Uterus (tissue), 3 donors: ENCODE measurements at regions not wholly inside any gene's neighbourhood (a gene's known extent, or its start where the extent isn't known, plus 50 kb on each side); places are given as distances from the start of the nearest gene placed in this dataset.

Source experiments
- DNase-seq, 2 donors: peaks; one replicate each; pipeline ENCODE4 v3.0.0-alpha.2; 2019 to 2020
- H3K27ac ChIP-seq, 2 donors: fragments of 200-600 bp; sonication (generic); 1 replicate in 1 of 2; 2 replicates in 1 of 2; pipeline ENCODE4 v1.5.1; 2016 to 2018
- H3K27me3 ChIP-seq, 2 donors: fragments of 200-600 bp; sonication (generic); one replicate each; pipeline ENCODE4 v1.5.1; 2018 to 2019; ENCODE audit warnings: control low read depth in 1 of 2
- H3K36me3 ChIP-seq, 2 donors: fragments of 200-600 bp; sonication (generic); one replicate each; pipeline ENCODE4 v1.5.1; 2019; ENCODE audit warnings: control low read depth in 1 of 2
- H3K4me1 ChIP-seq, 2 donors: fragments of 200-600 bp; sonication (generic); one replicate each; pipeline ENCODE4 v1.5.1; 2018 to 2019; ENCODE audit warnings: control low read depth in 1 of 2
- H3K4me3 ChIP-seq, 2 donors: fragments of 200-600 bp; sonication (generic); 1 replicate in 1 of 2; 2 replicates in 1 of 2; pipeline ENCODE4 v1.5.1; 2018 to 2019; ENCODE audit warnings: mild to moderate bottlenecking in 1 of 2
- H3K9me3 ChIP-seq, 2 donors: fragments of 200-600 bp; sonication (generic); one replicate each; pipeline ENCODE4 v1.5.1; 2019; ENCODE audit warnings: control low read depth in 1 of 2
- CTCF ChIP-seq, 4 experiments: fragments of 200-600 bp in 2 of 4; fragments of 450-650 bp in 2 of 4; sonication (generic) in 2 of 4; IDR thresholded peaks; one replicate each; pipeline ENCODE4 v1.5.1; 2016 to 2019; ENCODE audit warnings: antibody characterized with exemption in 4 of 4, mild to moderate bottlenecking in 2 of 4, moderate library complexity in 1 of 4
- POLR2A ChIP-seq, 2 donors: fragments of 450-650 bp; IDR thresholded peaks; one replicate each; pipeline ENCODE4 v1.6.1; 2016; ENCODE audit warnings: antibody characterized with exemption in 2 of 2, mild to moderate bottlenecking in 1 of 2, moderate library complexity in 1 of 2
- intact Hi-C: fragments of 100-400 bp; cut with DNase I; formaldehyde crosslinking; loops from one replicate; pipeline ENCODE4 v1.15.1; 2023; ENCODE audit warnings: low total_unique reads
- donor health status: DM: yes; HTN: yes; CAD: no.

DNA sequence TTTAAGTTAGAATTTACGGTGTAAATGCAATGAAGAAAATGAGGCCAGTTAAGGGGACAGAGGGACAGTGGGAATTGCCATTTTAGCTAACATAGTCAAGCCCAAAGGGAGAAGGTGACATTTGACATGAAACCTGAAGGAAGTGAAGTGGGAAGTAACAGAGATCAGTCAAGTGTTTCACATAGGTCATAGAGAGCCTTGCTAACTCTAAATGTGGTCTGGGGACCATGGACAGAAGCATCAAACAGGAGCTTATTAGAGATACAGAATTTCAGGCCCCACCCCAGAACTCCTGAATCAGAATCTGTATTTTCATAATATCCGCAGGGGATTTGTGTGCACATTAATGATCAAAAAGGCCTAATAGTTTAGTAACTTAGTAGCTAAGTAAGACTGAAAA is 393.7 kb downstream of the FRK start:
- TF ChIP-seq POLR2A (IDR thresholded peaks at IDR 0.05) = no peak
- no peak for TF ChIP-seq CTCF (IDR thresholded peaks at IDR 0.05)
- no peaks in the 10 kb centered on the region for H3K4me1 ChIP-seq
- intact Hi-C loops = no loop called here
- H3K27ac ChIP-seq = no peak overlapping the region
- DNase-seq = no peak
- no peaks in the 10 kb centered on the region for H3K27me3 ChIP-seq
- H3K36me3 ChIP-seq = no peaks in the 10 kb centered on the region
- H3K4me3 ChIP-seq = no peak overlapping the region
- no peaks in the 10 kb centered on the region for H3K9me3 ChIP-seq

- no peaks in the 10 kb centered on the region for H3K27me3 ChIP-seq
- no peaks in the 10 kb centered on the region for H3K9me3 ChIP-seq
- intact Hi-C loops = no loop called here
- no peaks in the 10 kb centered on the region for H3K36me3 ChIP-seq
- no peak overlapping the region for H3K27ac ChIP-seq
- no peak for DNase-seq
- no peaks in the 10 kb centered on the region for H3K4me1 ChIP-seq
- no peak overlapping the region for H3K4me3 ChIP-seq
- TF ChIP-seq POLR2A (IDR thresholded peaks at IDR 0.05) (no peak), CTCF (IDR thresholded peaks at IDR 0.05) (no peak)
These were observed 395.4 kb downstream of the FRK start for GRCh38 chr6:115665310-115665709.

DNA sequence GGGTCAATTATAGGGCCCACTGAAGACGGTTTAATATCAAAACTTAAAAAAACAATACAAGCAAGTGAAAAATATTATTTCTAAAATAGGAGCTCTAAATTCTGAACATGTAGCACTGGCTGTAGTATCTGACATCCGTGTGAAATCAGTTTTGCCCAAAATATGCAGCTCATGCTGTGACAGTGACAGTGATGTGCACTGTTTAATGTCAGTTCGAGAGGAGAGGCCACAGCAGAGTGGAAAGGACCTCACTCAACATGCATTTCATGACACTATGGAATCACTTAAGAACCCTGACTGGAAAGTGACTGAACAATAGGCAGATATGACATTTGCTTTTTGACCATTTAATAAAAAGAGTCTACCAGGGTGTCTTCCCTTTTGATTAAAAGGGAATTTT is 397.0 kb downstream of the FRK start:
- Histone ChIP-seq H3K4me3 (no peak overlapping the region), H3K27ac (no peak overlapping the region), H3K4me1 (no peaks in the 10 kb centered on the region), H3K9me3 (no peaks in the 10 kb centered on the region), H3K36me3 (no peaks in the 10 kb centered on the region), H3K27me3 (no peaks in the 10 kb centered on the region)
- TF ChIP-seq POLR2A (IDR thresholded peaks at IDR 0.05) (no peak), CTCF (IDR thresholded peaks at IDR 0.05) (no peak)
- DNase-seq = no peak
- intact Hi-C loops = no loop called here

GRCh38 chr6:115643762-115644161 is 416.9 kb downstream of the FRK start:
- H3K4me3 ChIP-seq = no peak overlapping the region
- no peaks in the 10 kb centered on the region for H3K9me3 ChIP-seq
- no peaks in the 10 kb centered on the region for H3K27me3 ChIP-seq
- no peaks in the 10 kb centered on the region for H3K36me3 ChIP-seq
- DNase-seq = no peak
- intact Hi-C loops = no loop called here
- TF ChIP-seq POLR2A (IDR thresholded peaks at IDR 0.05) (no peak), CTCF (IDR thresholded peaks at IDR 0.05) (no peak)
- no peak overlapping the region for H3K27ac ChIP-seq
- H3K4me1 ChIP-seq = no peaks in the 10 kb centered on the region

DNA sequence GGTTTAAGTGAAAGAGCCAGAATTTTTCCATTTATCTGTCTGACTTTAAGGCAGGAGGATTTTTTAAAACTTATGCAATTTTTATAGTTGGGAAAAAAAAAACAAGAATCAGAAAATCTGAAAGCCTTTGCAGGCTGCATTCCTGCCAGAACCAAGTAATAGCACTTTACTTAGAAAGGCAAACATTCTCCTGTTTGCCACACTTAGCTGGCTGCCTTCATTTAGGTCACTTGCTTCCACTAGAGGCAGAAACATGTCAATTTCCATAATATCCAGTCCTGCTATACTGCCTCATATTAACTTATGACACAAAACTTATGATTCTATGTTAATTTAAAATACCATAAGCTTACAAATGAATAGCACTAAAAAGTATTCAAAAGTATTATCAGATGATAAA is 425.8 kb downstream of the FRK start:
- TF ChIP-seq CTCF (IDR thresholded peaks at IDR 0.05) (no peak), POLR2A (IDR thresholded peaks at IDR 0.05) (no peak)
- intact Hi-C loops = no loop called here
- Histone ChIP-seq H3K4me1 (no peaks in the 10 kb centered on the region), H3K27ac (no peak overlapping the region), H3K27me3 (no peaks in the 10 kb centered on the region), H3K36me3 (no peaks in the 10 kb centered on the region), H3K9me3 (no peaks in the 10 kb centered on the region), H3K4me3 (no peak overlapping the region)
- DNase-seq = no peak
